Frontal cortex (tissue), 3 donors: ENCODE measurements at regions not wholly inside any gene's neighbourhood (a gene's known extent, or its start where the extent isn't known, plus 50 kb on each side); places are given as distances from the start of the nearest gene placed in this dataset.

Experiments
- DNase-seq, 2 donors: peaks; one replicate each; pipeline ENCODE4 v3.0.0; 2012; ENCODE audit warnings: low spot score in 2 of 2
- FAIRE-seq: peaks from 2 replicates; lab custom pipeline; 2012; peaks lifted over from hg19 to GRCh38; lab: Jason Lieb, UNC
- donor health status: control.
- donor health status: control.
- donor health status: control.

GRCh38 chr6:8579372-8579771, 144.0 kb upstream of the SLC35B3 start:
- DNase-seq, result no peak

GRCh38 chr6:8578006-8578405, 142.7 kb upstream of the SLC35B3 start:
- FAIRE-seq (no peak), DNase-seq (no peak)

More at GRCh38 chr6:8579372-8579771, 144.0 kb upstream of the SLC35B3 start:
- no peak for FAIRE-seq

DNA sequence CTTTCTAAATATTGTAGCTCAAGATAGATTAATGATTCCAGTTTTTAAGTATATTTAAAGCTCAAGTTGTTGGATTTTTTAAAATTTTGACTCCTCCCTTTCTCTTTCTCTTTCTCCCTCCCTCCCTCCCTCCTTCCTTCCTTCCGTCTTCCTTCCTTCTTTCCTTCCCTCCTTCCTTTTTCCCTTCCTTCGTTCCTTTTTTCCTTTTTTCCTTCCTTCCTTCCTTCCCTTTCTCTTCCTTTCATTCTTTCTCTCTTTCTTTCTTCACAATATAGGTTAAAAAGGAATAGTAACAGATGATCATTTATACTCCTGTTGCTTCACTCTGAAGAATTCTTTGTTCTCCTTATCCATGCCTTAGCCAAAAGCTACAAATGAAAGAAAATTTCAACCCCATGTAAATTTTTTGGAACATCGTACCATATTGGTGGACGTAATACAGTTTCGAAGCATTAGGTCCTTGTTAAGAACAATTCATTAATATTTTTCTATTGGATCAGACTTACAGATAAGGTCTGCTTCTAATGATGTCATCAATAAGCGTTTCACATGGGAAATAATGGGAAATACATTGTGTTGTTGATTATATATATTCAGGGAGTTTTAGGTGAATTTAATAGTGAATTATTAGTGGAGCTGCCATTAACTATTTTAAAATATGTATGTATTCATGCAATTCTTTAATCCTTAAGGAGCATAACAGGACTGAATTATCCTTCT, 139.6 kb upstream of the SLC35B3 start:
- DNase-seq (no peak), FAIRE-seq (no peak)

- DNase-seq, result no peak
- FAIRE-seq, result no peak
Measured at GRCh38 chr6:8574311-8574710, 139.0 kb upstream of the SLC35B3 start.

DNA sequence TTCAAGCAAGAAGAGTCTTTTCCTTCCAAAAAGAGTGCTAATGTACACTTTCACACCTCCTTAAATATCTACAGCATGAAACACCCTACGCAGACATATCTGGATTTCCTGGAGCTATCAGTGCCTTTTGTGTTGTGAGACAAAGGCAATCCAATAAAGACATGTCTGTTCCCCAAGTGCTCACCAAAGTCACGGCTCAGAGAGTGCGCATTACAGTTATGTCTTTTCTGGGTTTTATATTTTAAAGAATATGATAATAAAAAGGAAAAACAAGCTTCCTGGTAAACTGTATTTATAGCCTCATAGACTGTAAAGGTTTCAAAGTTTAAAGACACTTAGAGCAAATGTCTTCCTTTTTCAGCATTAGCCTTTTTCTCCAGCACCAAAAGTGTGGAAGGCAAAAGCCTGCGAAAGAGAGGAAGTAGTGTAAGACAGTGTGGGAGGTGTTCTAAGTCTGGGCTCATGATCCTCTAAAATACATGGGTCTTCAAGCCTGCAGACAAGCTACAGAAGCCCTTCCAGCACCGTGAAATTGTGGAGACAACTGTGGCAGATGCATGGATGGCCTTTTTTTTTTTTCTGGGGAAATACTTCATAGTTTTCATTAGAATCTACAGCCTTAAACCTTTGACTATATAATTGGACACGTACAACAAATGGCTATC, 135.0 kb upstream of the SLC35B3 start:
- DNase-seq (no peak), FAIRE-seq (no peak)

DNA sequence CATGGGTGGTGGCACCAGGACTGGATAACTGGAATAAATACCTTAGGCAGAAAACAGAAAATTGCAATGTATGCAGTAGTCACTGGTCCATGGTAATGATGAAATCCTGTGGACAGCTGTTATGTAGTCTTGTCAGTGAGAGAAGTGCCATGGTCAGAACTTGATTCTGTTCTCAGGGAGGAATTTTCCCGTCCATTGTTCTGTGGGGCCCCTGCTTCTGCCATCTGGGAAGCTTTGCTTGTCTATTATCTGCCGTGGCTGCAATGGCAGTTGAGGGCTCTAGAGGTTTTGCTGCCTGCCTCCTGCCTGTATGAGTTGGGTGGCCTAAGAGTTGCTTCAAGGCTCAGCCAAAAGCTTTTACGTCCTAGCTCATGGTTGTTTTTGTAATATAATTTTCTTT, 126.8 kb upstream of the SLC35B3 start:
- no peak for DNase-seq
- FAIRE-seq, result no peak

DNA sequence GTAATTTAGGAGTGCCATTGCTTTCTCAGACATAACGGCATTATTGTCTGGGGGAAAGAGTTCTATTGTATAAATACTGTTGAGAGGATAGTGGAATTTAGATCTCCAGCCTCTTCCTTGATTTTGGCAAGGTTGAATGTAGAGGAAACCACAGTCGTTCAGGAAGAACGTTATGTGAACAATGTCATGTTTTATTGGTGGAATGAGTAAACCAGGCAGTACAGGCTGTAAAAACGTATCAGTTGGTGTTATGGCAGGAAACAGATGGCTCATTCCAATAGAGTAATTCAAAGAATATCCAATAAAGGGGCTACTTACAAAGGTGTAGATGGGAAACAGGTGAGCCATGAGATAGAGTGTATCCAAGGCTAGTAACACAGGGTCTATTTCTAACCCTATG, 123.6 kb upstream of the SLC35B3 start:
- DNase-seq (no peak), FAIRE-seq (no peak)

GRCh38 chr6:8557014-8557748, 121.8 kb upstream of the SLC35B3 start:
- DNase-seq (no peak), FAIRE-seq (no peak)

- no peak for DNase-seq
- no peak for FAIRE-seq
Measured at GRCh38 chr6:8556370-8557013, 121.1 kb upstream of the SLC35B3 start.

- FAIRE-seq, result no peak
- DNase-seq, result no peak
Measured at GRCh38 chr6:8551993-8552392, 116.6 kb upstream of the SLC35B3 start.

DNA sequence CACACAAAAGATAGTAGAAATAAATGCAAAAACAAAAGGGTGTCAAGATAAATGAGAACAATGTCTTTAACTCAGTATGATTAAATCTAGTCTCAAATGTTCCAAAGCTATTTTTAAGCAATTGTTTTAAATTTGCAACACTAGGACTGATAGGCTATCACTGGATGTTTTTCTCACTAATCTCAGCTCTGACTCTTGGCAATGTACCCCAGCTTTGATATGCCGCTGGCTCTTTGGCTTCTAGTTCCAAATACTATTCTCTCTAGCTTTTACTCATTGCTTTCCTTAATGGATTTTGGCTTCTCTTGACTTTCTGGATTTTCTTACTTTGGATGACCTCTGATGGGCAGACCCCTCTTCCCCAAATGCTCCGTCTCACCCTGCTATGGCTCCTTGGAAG, 116.0 kb upstream of the SLC35B3 start:
- no peak for FAIRE-seq

DNA sequence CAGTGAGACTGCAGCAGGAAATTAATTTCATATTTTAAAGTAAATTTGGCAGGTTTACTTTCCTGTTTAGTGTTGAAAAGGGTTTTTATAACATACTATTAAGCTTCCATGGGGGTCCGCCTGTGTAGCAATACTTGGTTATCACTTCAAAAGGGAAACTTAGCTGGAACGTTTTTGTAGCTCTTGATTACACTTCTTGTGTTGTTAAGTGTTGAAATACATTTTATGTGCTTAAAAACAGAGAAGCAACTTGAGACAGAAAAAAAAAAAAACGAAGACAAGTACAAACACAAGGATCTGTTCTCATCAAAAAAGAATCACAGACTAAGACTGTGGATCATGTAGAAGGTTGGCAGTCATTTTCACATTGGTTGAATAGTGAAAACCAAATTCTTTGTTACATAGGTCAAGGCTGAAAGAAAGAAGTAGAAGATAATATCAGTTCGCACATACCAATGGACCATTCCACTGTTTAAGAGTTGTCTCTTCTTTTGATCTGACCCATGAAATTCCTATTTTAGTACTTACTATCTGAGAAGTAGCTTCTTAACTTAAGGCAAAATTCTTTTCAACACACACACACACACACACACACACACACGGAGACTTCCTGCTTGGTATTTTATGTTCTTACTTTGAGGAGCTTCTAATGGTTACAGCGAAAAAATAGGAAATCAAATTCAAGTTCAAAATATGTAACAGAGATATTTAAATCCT, 113.9 kb upstream of the SLC35B3 start:
- DNase-seq (no peak), FAIRE-seq (no peak)

More for the DNA sequence above, 116.0 kb upstream of the SLC35B3 start:
- DNase-seq, result no peak

GRCh38 chr6:8546496-8546895, 111.2 kb upstream of the SLC35B3 start:
- FAIRE-seq (no peak), DNase-seq (no peak)

- FAIRE-seq (no peak), DNase-seq (no peak)
Measured at GRCh38 chr6:8545336-8545735, 110.0 kb upstream of the SLC35B3 start.

- DNase-seq, result no peak
- FAIRE-seq, result no peak
Measured at GRCh38 chr6:8543714-8544113, 108.4 kb upstream of the SLC35B3 start.

DNA sequence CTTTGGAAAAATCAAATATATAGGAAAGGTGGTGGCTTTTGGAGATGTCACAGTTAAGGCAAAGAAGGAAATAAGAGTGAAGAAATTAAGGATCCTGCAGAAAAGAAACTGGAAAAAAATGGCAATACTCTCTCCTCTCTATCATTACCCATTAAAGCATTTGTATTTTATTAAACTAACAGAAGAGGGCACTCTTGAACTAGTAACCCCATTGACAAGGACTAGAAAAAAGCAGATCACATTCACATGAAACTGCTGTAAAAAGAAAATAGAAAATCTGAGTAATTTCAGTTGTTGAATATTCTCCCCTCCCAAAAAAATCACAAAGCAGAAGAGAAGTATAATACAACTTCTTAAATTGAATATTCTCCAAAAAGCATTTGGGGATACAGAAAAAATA, 104.1 kb upstream of the SLC35B3 start:
- FAIRE-seq, result no peak
- no peak for DNase-seq

DNA sequence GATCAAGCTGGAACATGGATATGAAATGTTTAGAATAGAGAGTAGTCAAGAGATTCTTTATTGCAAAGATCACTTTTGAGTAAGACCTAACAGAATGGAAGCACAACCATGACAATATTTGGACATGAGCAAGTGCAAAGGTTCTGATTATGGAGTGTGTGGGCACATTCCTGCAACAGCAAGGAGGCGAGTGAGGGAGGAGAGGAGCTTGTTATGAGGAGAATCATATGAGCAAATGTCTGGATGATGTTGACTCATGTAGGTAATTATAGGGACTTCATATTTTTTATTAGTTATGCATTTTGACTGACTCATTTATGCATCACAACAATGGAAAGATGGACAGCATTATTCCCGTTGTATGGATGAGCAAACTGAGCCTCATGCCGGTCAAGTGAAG, 100.8 kb upstream of the SLC35B3 start:
- FAIRE-seq (no peak), DNase-seq (no peak)

- FAIRE-seq (no peak), DNase-seq (no peak)
Measured at GRCh38 chr6:8535519-8535918, 100.2 kb upstream of the SLC35B3 start.

DNA sequence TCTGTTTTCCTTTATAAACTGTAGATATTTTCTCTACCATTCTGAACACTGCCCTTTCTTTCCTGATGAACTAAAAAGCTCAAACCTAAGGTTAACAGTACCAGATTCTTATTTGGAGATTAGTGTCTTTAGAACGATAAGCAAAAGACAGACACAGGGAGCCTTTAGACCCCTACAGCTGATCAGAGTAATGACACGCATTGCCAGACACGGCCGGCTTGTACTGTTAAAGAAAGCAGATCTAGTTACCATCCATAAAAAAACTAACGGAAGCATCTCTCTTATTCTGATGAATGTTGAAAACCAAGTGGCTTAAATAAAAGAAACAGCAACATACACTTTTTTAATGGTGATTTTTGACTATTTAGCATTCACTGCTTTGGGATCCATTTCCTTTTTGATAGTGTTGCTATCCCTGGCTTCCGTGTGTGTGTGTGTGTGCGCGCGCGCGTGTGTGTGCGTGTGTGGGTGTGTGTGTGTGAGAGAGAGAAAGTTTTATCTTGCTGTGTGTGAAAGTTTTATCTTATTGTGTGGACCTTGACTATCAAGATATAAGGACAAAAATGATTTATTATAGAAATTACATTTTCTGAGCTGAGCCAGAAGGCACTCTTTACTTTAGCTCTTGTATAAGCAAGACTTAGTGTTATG, 95.6 kb upstream of the SLC35B3 start:
- FAIRE-seq (no peak), DNase-seq (no peak)
